Keratinocyte (primary cell): ENCODE measurements at regions not wholly inside any gene's neighbourhood (a gene's known extent, or its start where the extent isn't known, plus 50 kb on each side); places are given as distances from the start of the nearest gene placed in this dataset.

Source experiments
- DNase-seq: peaks from one replicate; pipeline ENCODE4 v3.0.0-alpha.2; 2011; ENCODE audit warnings: low read depth, missing footprints, low spot score
- FAIRE-seq: peaks from 2 replicates; lab custom pipeline; 2011; peaks lifted over from hg19 to GRCh38; lab: Jason Lieb, UNC
- H2AFZ ChIP-seq: 2 replicates; pipeline ENCODE4 v1.6.0; 2012; ENCODE audit warnings: low read length, control low read depth, inconsistent platforms; ENCODE audit not compliant: control insufficient read depth
- H3K27ac ChIP-seq: 2 replicates; pipeline ENCODE4 v1.5.1; 2011; ENCODE audit warnings: low read length; ENCODE audit not compliant: control insufficient read depth, insufficient read depth
- H3K27me3 ChIP-seq: 3 replicates; pipeline ENCODE4 v1.6.0; 2011; ENCODE audit warnings: low read length; ENCODE audit not compliant: control insufficient read depth, insufficient read depth; ENCODE audit errors: extremely low read depth
- H3K36me3 ChIP-seq, 2 experiments: 2 replicates in 1 of 2; 3 replicates in 1 of 2; pipeline ENCODE4 v1.5.1; 2011; ENCODE audit warnings: low read length in 2 of 2, mild to moderate bottlenecking in 1 of 2; ENCODE audit not compliant: control insufficient read depth in 2 of 2, insufficient read depth in 2 of 2; ENCODE audit errors: extremely low read depth in 1 of 2
- H3K4me1 ChIP-seq: 3 replicates; pipeline ENCODE4 v1.5.1; 2011; ENCODE audit warnings: low read length; ENCODE audit not compliant: control insufficient read depth, insufficient read depth; ENCODE audit errors: extremely low read depth
- H3K4me2 ChIP-seq: 3 replicates; pipeline ENCODE4 v1.6.0; 2011; ENCODE audit warnings: low read depth, low read length; ENCODE audit not compliant: control insufficient read depth, insufficient read depth; ENCODE audit errors: extremely low read depth
- H3K4me3 ChIP-seq, 3 experiments: fragments of 200-600 bp in 1 of 3; sonication (generic) in 1 of 3; 2 replicates in 2 of 3; 3 replicates in 1 of 3; pipeline ENCODE4 v1.5.1; 2011 to 2016; ENCODE audit warnings: low read length in 3 of 3, mild to moderate bottlenecking in 3 of 3, control low read depth in 2 of 3, inconsistent platforms in 1 of 3, low read depth in 1 of 3, mixed read lengths in 1 of 3, mixed run types in 1 of 3, moderate library complexity in 1 of 3; ENCODE audit not compliant: control insufficient read depth in 2 of 3, insufficient read depth in 2 of 3; ENCODE audit errors: extremely low read depth in 1 of 3
- H3K79me2 ChIP-seq: 2 replicates; pipeline ENCODE4 v1.6.0; 2012; ENCODE audit warnings: low read length; ENCODE audit not compliant: control insufficient read depth, insufficient read depth
- H3K9ac ChIP-seq: 3 replicates; pipeline ENCODE4 v1.6.0; 2011; ENCODE audit warnings: low read length; ENCODE audit not compliant: control insufficient read depth, insufficient read depth; ENCODE audit errors: extremely low read depth
- H3K9me1 ChIP-seq: 3 replicates; pipeline ENCODE4 v1.6.0; 2011; ENCODE audit warnings: low read length; ENCODE audit not compliant: control insufficient read depth, insufficient read depth; ENCODE audit errors: extremely low read depth
- H3K9me3 ChIP-seq: 2 replicates; pipeline ENCODE4 v1.5.1; 2012; ENCODE audit warnings: low read depth, low read length; ENCODE audit not compliant: control insufficient read depth
- H4K20me1 ChIP-seq: 3 replicates; pipeline ENCODE4 v1.6.0; 2011; ENCODE audit warnings: low read length; ENCODE audit not compliant: control insufficient read depth, insufficient read depth; ENCODE audit errors: extremely low read depth
- EZH2 ChIP-seq: IDR thresholded peaks from one replicate; pipeline ENCODE4 v1.6.1; 2012; ENCODE audit warnings: inconsistent platforms, mild to moderate bottlenecking, low read length, moderate library complexity
- dilution Hi-C: fragments of 300-500 bp; cut with MboI; formaldehyde crosslinking; loops from one replicate; pipeline ENCODE4 v1.7.0; 2020; ENCODE audit warnings: low sequenced_read_pairs; ENCODE audit not compliant: extremely low pct_ligation_motif_present
- TF ChIP-seq, protein P1 (sequence below), 3 experiments: IDR thresholded peaks in 1 of 3; conservative IDR thresholded peaks in 1 of 3; optimal IDR thresholded peaks in 1 of 3; 2 replicates in 2 of 3; 3 replicates in 1 of 3; pipeline versions ENCODE3 to v1.5.1; 2011; ENCODE audit warnings: low read length in 3 of 3, mild to moderate bottlenecking in 3 of 3, moderate library complexity in 2 of 3, control low read depth in 1 of 3, inconsistent platforms in 1 of 3; ENCODE audit not compliant: insufficient read depth in 2 of 3; ENCODE audit errors: extremely low read depth in 1 of 3

DNA sequence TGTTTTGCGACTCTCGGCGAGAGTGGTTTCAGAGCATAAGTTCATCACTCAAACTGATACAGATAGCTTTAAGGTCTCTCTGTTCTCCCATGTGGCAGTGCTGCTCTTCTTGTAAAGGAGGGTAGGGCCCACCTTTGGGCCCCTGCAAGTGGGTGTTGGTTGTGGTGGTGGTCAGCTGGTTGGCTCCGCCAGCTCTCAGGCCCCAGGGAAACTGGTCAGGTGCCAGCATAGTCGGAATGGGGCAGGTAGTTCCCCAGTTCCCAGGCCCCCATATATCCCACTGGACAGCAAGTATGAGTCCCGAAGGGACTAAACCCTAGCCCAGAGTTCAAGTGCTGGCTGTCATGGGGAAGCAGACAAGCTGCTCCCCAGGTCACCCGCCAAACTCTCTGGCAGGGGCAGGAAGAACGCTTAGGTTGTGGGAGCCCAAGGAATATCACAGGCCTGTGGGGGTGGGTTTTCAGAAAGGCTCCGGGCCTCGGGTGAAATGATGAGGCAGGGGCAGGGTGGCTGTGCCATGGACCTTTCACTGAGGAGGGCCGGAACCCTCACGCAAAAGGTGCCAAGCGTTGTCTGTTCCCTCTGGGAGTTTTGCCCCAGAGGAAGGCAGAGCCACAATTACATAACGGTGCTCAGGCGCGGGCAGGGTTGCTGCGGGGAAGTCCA is 185.1 kb downstream of the EFHB start:
- dilution Hi-C loops: no loop called here
- Histone ChIP-seq H3K79me2 (no peaks in the 10 kb centered on the region), H3K36me3 (no peaks in the 10 kb centered on the region), H3K4me2 (no peak overlapping the region), H3K27me3 (no peaks in the 10 kb centered on the region), H3K9me1 (no peaks in the 10 kb centered on the region), H3K4me1 (no peaks in the 10 kb centered on the region), H4K20me1 (no peaks in the 10 kb centered on the region), H3K4me3 (no peak overlapping the region), H3K27ac (no peak overlapping the region), H2AFZ (no peak overlapping the region), H3K9me3 (no peaks in the 10 kb centered on the region), H3K9ac (no peak overlapping the region)
- FAIRE-seq (no peak), DNase-seq (no peak)
- TF ChIP-seq EZH2: no peak
- TF ChIP-seq, protein P1, sequence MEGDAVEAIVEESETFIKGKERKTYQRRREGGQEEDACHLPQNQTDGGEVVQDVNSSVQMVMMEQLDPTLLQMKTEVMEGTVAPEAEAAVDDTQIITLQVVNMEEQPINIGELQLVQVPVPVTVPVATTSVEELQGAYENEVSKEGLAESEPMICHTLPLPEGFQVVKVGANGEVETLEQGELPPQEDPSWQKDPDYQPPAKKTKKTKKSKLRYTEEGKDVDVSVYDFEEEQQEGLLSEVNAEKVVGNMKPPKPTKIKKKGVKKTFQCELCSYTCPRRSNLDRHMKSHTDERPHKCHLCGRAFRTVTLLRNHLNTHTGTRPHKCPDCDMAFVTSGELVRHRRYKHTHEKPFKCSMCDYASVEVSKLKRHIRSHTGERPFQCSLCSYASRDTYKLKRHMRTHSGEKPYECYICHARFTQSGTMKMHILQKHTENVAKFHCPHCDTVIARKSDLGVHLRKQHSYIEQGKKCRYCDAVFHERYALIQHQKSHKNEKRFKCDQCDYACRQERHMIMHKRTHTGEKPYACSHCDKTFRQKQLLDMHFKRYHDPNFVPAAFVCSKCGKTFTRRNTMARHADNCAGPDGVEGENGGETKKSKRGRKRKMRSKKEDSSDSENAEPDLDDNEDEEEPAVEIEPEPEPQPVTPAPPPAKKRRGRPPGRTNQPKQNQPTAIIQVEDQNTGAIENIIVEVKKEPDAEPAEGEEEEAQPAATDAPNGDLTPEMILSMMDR (optimal IDR thresholded peaks at IDR 0.05 in 1 of 3, IDR thresholded peaks at IDR 0.05 in 1 of 3, conservative IDR thresholded peaks at IDR 0.05 in 1 of 3; ENCODE audit: extremely low read depth in 1 of 3, insufficient read depth in 2 of 3, low read length in 3 of 3): no peak

DNA sequence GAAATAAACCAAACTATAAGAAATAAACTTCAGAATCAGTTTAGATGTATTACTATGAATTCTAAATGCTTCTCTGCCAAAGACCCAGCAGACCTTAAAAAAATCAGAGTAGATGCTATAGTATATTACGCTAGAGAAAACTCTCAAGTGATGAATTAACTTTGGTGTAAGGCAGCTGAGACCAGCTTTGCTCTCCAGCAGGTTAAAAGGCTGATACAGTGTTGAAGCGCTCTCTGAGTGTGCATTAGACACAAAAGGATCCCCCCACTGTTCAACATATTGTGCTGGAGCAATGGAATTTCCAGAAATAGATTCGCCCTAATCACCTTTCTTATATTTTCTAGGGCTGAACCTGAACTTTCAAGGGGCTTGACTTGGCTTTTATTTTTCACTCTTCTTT is 190.0 kb downstream of the EFHB start:
- Histone ChIP-seq H4K20me1 (no peaks in the 10 kb centered on the region), H2AFZ (no peak overlapping the region), H3K9me1 (no peaks in the 10 kb centered on the region), H3K36me3 (no peaks in the 10 kb centered on the region), H3K4me3 (no peak overlapping the region), H3K4me1 (no peaks in the 10 kb centered on the region), H3K4me2 (no peak overlapping the region), H3K9me3 (no peaks in the 10 kb centered on the region), H3K9ac (no peak overlapping the region), H3K79me2 (no peaks in the 10 kb centered on the region), H3K27me3 (no peaks in the 10 kb centered on the region), H3K27ac (no peak overlapping the region)
- dilution Hi-C loops: no loop called here
- TF ChIP-seq, protein P1 (optimal IDR thresholded peaks at IDR 0.05 in 1 of 3, IDR thresholded peaks at IDR 0.05 in 1 of 3, conservative IDR thresholded peaks at IDR 0.05 in 1 of 3; ENCODE audit: extremely low read depth in 1 of 3, insufficient read depth in 2 of 3, low read length in 3 of 3): no peak
- no peak for TF ChIP-seq EZH2
- DNase-seq (no peak), FAIRE-seq (no peak)
